ENCODE measurements at regions not wholly inside any gene's neighbourhood (a gene's known extent, or its start where the extent isn't known, plus 50 kb on each side); places are given as distances from the start of the nearest gene placed in this dataset.
"Not testable (repeated sequence)": the region's sequence is repeated elsewhere in the genome, so short reads cannot be mapped to it uniquely, and the experiment has no call there.

GRCh38 chr9:78714576-78714975 lies 417.7 kb downstream of the PSAT1 start:
- H4K20me1 ChIP-seq (ENCODE audit: insufficient read depth), result no peaks in the 10 kb centered on the region
- H2AFZ ChIP-seq (ENCODE audit: low read depth), result no peak overlapping the region
- peak overlapping the region; percentile 48 for H3K4me2 ChIP-seq
- no peak overlapping the region for H3K9ac ChIP-seq
- no peak for TF ChIP-seq CTCF (conservative IDR thresholded peaks at IDR 0.05; ENCODE audit: low read depth, low read length)
- no peaks in the 10 kb centered on the region for H3K27me3 ChIP-seq (ENCODE audit: insufficient read depth, low read depth)
- no peaks in the 10 kb centered on the region for H3K79me2 ChIP-seq (ENCODE audit: insufficient read depth, low read depth)
- no peaks in the 10 kb centered on the region for H3K36me3 ChIP-seq (ENCODE audit: insufficient read depth)
- H3K4me1 ChIP-seq (ENCODE audit: low read depth, poor library complexity, severe bottlenecking), result peaks cover 23% of the 10 kb centered on the region
- 0 out of 2 replicates have a peak overlapping the region, but pooled peaks have one; percentile 7 for H3K27ac ChIP-seq
- no peak overlapping the region for H3K4me3 ChIP-seq (IDR thresholded peaks at IDR 0.05; ENCODE audit: insufficient read depth, low read depth, low read length)

- H2AFZ ChIP-seq (ENCODE audit: low read depth); H3K9ac ChIP-seq; H3K27me3 ChIP-seq (ENCODE audit: insufficient read depth, low read depth); H3K27ac ChIP-seq; H4K20me1 ChIP-seq (ENCODE audit: insufficient read depth); H3K79me2 ChIP-seq (ENCODE audit: insufficient read depth, low read depth); H3K4me2 ChIP-seq; H3K4me3 ChIP-seq (IDR thresholded peaks at IDR 0.05; ENCODE audit: insufficient read depth, low read depth, low read length); H3K36me3 ChIP-seq (ENCODE audit: insufficient read depth): not testable (repeated sequence)
- H3K4me1 ChIP-seq (ENCODE audit: low read depth, poor library complexity, severe bottlenecking), result peaks cover 17% of the 10 kb centered on the region
Measured at GRCh38 chr9:78719029-78719428, 422.1 kb downstream of the PSAT1 start.

GRCh38 chr9:78724896-78725295 lies 428.0 kb downstream of the PSAT1 start:
- Histone ChIP-seq H3K36me3 (ENCODE audit: insufficient read depth) (no peaks in the 10 kb centered on the region), H3K79me2 (ENCODE audit: insufficient read depth, low read depth) (no peaks in the 10 kb centered on the region), H3K4me3 (IDR thresholded peaks at IDR 0.05; ENCODE audit: insufficient read depth, low read depth, low read length) (no peak overlapping the region), H3K27ac (no peak overlapping the region), H3K4me1 (ENCODE audit: low read depth, poor library complexity, severe bottlenecking) (peaks cover 27% of the 10 kb centered on the region), H3K4me2 (peak overlapping the region; percentile 11; the same call in 1 of the 2 replicates), H3K27me3 (ENCODE audit: insufficient read depth, low read depth) (no peaks in the 10 kb centered on the region), H2AFZ (ENCODE audit: low read depth) (no peak overlapping the region), H4K20me1 (ENCODE audit: insufficient read depth) (no peaks in the 10 kb centered on the region), H3K9ac (no peak overlapping the region)
- TF ChIP-seq CTCF (conservative IDR thresholded peaks at IDR 0.05; ENCODE audit: low read depth, low read length), result no peak

- no peak overlapping the region for H3K4me3 ChIP-seq (IDR thresholded peaks at IDR 0.05; ENCODE audit: insufficient read depth, low read depth, low read length)
- H2AFZ ChIP-seq (ENCODE audit: low read depth), result no peak overlapping the region
- no peaks in the 10 kb centered on the region for H3K36me3 ChIP-seq (ENCODE audit: insufficient read depth)
- peaks cover 27% of the 10 kb centered on the region for H3K4me1 ChIP-seq (ENCODE audit: low read depth, poor library complexity, severe bottlenecking)
- peak overlapping the region; percentile 11; the same call in 1 of the 2 replicates for H3K4me2 ChIP-seq
- H4K20me1 ChIP-seq (ENCODE audit: insufficient read depth), result no peaks in the 10 kb centered on the region
- no peak overlapping the region for H3K27ac ChIP-seq
- no peaks in the 10 kb centered on the region for H3K27me3 ChIP-seq (ENCODE audit: insufficient read depth, low read depth)
- H3K9ac ChIP-seq, result no peak overlapping the region
- TF ChIP-seq CTCF (conservative IDR thresholded peaks at IDR 0.05; ENCODE audit: low read depth, low read length), result no peak
- H3K79me2 ChIP-seq (ENCODE audit: insufficient read depth, low read depth), result no peaks in the 10 kb centered on the region
Measured at GRCh38 chr9:78725503-78725902, 428.6 kb downstream of the PSAT1 start.

- H3K4me2 ChIP-seq, result no peak overlapping the region
- no peak for TF ChIP-seq CTCF (conservative IDR thresholded peaks at IDR 0.05; ENCODE audit: low read depth, low read length)
- no peaks in the 10 kb centered on the region for H3K79me2 ChIP-seq (ENCODE audit: insufficient read depth, low read depth)
- H3K4me3 ChIP-seq (IDR thresholded peaks at IDR 0.05; ENCODE audit: insufficient read depth, low read depth, low read length), result no peak overlapping the region
- H3K27ac ChIP-seq, result no peak overlapping the region
- H3K27me3 ChIP-seq (ENCODE audit: insufficient read depth, low read depth), result no peaks in the 10 kb centered on the region
- H2AFZ ChIP-seq (ENCODE audit: low read depth), result no peak overlapping the region
- no peak overlapping the region for H3K9ac ChIP-seq
- no peaks in the 10 kb centered on the region for H3K4me1 ChIP-seq (ENCODE audit: low read depth, poor library complexity, severe bottlenecking)
- H4K20me1 ChIP-seq (ENCODE audit: insufficient read depth), result no peaks in the 10 kb centered on the region
- H3K36me3 ChIP-seq (ENCODE audit: insufficient read depth), result no peaks in the 10 kb centered on the region
Measured at GRCh38 chr9:78745331-78745730, 448.4 kb downstream of the PSAT1 start.

Data from KMS-11 (cell line).